ENCODE measurements at regions not wholly inside any gene's neighbourhood (a gene's known extent, or its start where the extent isn't known, plus 50 kb on each side); places are given as distances from the start of the nearest gene placed in this dataset.

DNA sequence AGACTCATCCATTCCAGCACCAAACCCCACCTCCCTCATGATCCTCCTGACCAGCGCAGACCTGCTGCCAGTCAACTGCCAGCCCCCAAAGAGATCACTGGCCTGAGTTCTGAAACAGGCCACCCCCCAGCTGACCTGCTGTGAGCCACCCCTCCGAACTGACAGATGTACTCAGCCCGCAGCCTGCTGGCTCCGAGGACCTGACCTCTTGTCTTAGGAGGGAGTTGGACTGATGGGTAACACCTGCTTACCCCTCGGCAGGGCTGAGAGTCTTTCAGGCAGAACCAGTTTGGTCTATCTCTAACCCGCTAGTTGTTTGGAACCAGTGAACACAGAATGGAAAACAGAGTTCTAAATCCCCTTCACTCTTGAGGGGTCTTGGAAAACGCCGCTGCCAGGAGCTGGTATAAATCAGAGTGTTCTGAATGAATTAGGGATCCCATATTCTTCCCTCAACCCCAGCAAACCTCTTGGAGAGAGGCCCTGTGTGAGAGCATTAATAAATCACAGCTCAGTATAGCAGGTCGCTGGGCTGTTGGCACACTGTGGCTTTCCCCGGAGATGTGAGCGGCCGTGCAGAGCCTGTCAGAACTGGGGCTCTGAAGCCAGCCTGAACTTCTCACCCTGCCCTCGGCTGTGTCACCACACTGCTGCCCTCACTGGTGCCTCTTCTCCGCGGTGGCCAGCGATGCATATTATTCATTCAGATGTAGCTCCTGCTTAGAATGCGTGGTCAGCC is 165.1 kb upstream of the NCAM1 start:
- Histone ChIP-seq H3K4me1 (ENCODE audit: control insufficient read depth, insufficient read depth, low read length) (no peaks in the 10 kb centered on the region), H3K9ac (ENCODE audit: low read length) (no peak overlapping the region), H3K4me3 (ENCODE audit: low read length) (no peak overlapping the region), H3K27me3 (ENCODE audit: control insufficient read depth, insufficient read depth, low read length) (no peaks in the 10 kb centered on the region), H3K36me3 (ENCODE audit: control insufficient read depth, insufficient read depth, low read length) (no peaks in the 10 kb centered on the region), H3K9me3 (ENCODE audit: control insufficient read depth, low read length) (no peaks in the 10 kb centered on the region)

DNA sequence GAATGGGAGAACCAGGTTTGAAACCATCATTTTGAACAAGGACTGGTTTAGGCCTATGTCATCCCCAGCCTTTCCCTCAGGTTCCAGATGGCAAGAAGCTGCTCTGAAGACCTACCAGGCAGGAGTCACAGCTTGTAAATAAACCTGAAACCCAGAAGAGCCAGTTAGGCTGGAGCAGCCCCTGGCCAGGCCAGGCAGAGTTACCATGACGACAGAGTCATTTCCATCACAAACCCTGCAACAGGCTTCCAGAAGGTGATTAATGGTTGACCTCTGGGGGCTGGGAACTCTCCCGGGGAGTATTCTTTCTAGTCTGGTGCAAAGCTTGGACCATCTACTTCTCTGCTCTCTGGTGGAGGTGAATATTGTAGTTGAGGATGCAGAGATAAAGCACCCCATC is 164.1 kb upstream of the NCAM1 start:
- Histone ChIP-seq H3K9me3 (ENCODE audit: control insufficient read depth, low read length) (no peaks in the 10 kb centered on the region), H3K27me3 (ENCODE audit: control insufficient read depth, insufficient read depth, low read length) (no peaks in the 10 kb centered on the region), H3K4me1 (ENCODE audit: control insufficient read depth, insufficient read depth, low read length) (no peaks in the 10 kb centered on the region), H3K4me3 (ENCODE audit: low read length) (no peak overlapping the region), H3K36me3 (ENCODE audit: control insufficient read depth, insufficient read depth, low read length) (no peaks in the 10 kb centered on the region), H3K9ac (ENCODE audit: low read length) (no peak overlapping the region)

DNA sequence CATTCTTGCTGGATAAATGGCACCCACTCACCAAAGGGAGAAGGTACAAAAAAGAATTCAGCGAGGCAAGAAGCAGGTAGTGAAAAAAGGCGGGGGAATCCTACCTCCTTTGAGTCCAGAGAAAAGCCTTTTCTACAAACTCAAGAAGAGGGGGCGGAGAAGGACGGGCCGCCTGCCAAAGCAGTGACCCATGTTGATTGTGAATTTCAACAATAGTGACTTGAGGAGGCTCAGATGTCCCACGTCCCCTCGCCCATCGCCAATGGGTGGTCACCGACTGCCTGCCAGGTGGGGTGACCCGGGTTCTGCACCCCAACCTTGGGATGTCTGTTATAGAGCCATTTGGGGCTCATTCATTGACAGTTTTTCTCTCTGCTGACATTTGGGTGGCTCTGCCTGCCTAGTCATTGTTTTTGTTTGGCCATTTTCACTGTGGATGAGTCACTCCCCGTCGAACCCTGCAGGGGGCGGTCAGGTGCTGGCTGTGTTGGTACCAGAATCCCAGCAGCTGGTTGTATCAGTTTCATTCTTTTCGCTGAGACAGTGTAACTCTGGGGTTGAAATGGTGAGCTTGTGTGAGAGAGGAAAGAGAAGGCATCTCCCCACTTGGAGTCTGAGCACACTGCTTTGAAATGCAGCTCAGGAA is 163.4 kb upstream of the NCAM1 start:
- no peaks in the 10 kb centered on the region for H3K36me3 ChIP-seq (ENCODE audit: control insufficient read depth, insufficient read depth, low read length)
- H3K27me3 ChIP-seq (ENCODE audit: control insufficient read depth, insufficient read depth, low read length): no peaks in the 10 kb centered on the region
- H3K4me3 ChIP-seq (ENCODE audit: low read length): no peak overlapping the region
- H3K4me1 ChIP-seq (ENCODE audit: control insufficient read depth, insufficient read depth, low read length): no peaks in the 10 kb centered on the region
- no peak overlapping the region for H3K9ac ChIP-seq (ENCODE audit: low read length)
- no peaks in the 10 kb centered on the region for H3K9me3 ChIP-seq (ENCODE audit: control insufficient read depth, low read length)

DNA sequence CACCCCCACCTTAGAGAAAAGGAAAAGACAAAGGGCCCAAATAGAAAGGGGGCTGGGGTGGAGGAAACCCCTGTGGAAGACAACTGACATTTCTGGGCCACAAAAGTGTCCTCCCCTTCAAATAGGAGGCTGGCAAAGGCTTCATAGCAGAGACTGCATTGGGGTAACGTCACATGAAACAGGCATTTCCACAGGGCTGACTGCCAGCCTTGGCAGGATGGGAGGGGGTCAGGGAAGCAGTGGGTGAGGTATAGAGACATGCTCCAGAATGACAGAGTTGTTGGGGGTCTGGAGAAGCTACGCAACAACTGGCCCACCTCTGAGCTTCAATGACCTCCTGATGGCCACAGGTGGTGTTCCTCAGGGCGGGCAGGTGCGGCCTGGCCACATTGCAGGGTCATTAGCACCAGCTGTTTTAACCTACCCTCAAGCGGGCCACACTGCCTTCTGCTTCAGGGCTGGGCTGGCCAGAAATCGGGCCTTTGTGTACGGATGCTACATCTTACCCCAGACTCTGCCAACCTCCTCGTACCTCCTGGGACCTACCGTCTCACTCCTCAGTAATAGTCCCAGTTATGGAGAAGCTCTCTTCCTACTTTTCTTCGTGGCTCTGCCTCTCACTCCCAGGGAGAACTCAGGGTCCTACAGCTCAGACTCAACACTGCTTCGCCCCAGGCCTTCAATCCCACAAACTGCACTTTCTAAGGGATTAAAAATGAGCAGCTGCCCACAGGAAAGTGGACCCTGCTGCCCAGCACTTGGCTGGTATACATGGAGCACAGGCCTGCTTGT is 160.0 kb upstream of the NCAM1 start:
- Histone ChIP-seq H3K9ac (ENCODE audit: low read length) (no peak overlapping the region), H3K4me1 (ENCODE audit: control insufficient read depth, insufficient read depth, low read length) (no peaks in the 10 kb centered on the region), H3K4me3 (ENCODE audit: low read length) (no peak overlapping the region), H3K27me3 (ENCODE audit: control insufficient read depth, insufficient read depth, low read length) (no peaks in the 10 kb centered on the region), H3K9me3 (ENCODE audit: control insufficient read depth, low read length) (no peaks in the 10 kb centered on the region), H3K36me3 (ENCODE audit: control insufficient read depth, insufficient read depth, low read length) (no peaks in the 10 kb centered on the region)

DNA sequence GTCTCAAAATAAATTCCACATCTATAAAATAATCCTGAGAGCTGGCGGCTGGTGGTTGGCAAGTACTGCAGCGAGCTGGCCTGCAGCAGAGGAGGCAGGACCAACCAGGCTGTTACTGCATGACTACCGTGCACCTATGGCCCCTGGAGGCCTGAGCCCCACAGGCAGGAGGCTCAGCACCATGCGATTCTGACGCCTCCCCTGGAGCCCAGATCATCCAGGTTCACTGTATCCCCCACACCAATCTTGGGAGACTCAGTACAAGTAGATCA is 159.5 kb upstream of the NCAM1 start:
- Histone ChIP-seq H3K36me3 (ENCODE audit: control insufficient read depth, insufficient read depth, low read length) (no peaks in the 10 kb centered on the region), H3K4me3 (ENCODE audit: low read length) (no peak overlapping the region), H3K27me3 (ENCODE audit: control insufficient read depth, insufficient read depth, low read length) (no peaks in the 10 kb centered on the region), H3K9me3 (ENCODE audit: control insufficient read depth, low read length) (no peaks in the 10 kb centered on the region), H3K4me1 (ENCODE audit: control insufficient read depth, insufficient read depth, low read length) (no peaks in the 10 kb centered on the region), H3K9ac (ENCODE audit: low read length) (no peak overlapping the region)

DNA sequence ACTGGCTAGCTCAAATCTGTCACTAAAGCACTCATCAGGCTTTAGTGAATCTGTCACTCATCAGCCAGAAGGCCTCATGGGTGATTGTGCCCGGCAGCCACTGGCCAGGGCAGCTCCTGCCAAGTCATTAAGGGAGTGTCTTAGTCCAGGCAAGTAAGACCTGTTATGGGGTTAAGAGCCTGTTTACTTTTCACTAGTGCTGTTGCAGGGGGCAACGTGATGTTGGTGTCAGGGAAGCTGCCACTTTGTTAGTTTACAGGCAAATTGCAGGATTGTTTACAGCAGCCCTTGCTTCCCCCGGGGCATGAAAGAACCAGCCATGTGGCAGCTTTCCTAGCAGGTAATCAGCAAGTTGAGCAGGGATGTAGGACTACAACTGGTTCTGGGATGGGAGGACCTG is 155.6 kb upstream of the NCAM1 start:
- no peaks in the 10 kb centered on the region for H3K4me1 ChIP-seq (ENCODE audit: control insufficient read depth, insufficient read depth, low read length)
- H3K36me3 ChIP-seq (ENCODE audit: control insufficient read depth, insufficient read depth, low read length): no peaks in the 10 kb centered on the region
- H3K4me3 ChIP-seq (ENCODE audit: low read length): no peak overlapping the region
- H3K9ac ChIP-seq (ENCODE audit: low read length): no peak overlapping the region
- H3K27me3 ChIP-seq (ENCODE audit: control insufficient read depth, insufficient read depth, low read length): no peaks in the 10 kb centered on the region
- no peaks in the 10 kb centered on the region for H3K9me3 ChIP-seq (ENCODE audit: control insufficient read depth, low read length)

DNA sequence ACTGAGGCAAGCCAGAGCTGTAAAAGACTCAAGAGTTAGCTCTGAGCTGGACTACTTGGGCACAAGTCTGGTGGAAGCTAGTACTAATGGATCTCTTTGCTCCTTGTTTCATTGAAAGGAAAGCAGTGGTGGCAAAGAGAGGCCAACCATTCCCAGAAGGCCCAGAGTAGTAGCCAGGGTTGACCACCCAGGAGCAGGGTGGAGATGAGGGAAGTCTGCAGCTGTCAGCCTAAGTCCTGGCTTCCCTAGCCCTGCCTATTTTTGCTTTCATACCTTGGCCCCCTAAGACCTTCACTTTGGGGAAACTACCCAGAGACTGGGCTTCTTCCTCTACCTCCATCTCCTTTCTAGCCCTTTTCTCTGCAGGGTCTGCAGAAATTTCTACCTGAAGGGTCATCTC is 155.0 kb upstream of the NCAM1 start:
- Histone ChIP-seq H3K4me1 (ENCODE audit: control insufficient read depth, insufficient read depth, low read length) (no peaks in the 10 kb centered on the region), H3K9ac (ENCODE audit: low read length) (no peak overlapping the region), H3K27me3 (ENCODE audit: control insufficient read depth, insufficient read depth, low read length) (no peaks in the 10 kb centered on the region), H3K36me3 (ENCODE audit: control insufficient read depth, insufficient read depth, low read length) (no peaks in the 10 kb centered on the region), H3K9me3 (ENCODE audit: control insufficient read depth, low read length) (no peaks in the 10 kb centered on the region), H3K4me3 (ENCODE audit: low read length) (no peak overlapping the region)

DNA sequence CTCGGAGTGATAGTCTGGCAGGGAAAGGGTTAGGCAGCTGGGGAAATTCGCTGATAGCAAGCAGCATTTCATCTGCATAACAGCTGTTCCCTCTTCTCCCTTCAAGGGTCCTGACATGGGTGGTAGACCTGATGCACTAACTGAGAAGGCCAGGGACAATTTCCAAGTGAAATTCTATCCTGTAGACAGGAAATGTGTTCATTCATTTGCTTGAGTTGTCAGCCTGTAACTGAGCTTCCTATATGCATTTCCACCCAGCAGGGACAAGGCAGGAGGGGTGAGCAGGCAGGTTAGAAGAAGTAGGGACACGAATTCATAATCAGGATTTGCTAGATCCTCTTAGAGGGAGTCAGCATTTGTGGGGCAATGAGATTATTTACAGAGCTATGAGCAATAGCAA is 154.3 kb upstream of the NCAM1 start:
- H3K9me3 ChIP-seq (ENCODE audit: control insufficient read depth, low read length): no peaks in the 10 kb centered on the region
- no peak overlapping the region for H3K9ac ChIP-seq (ENCODE audit: low read length)
- no peaks in the 10 kb centered on the region for H3K27me3 ChIP-seq (ENCODE audit: control insufficient read depth, insufficient read depth, low read length)
- H3K36me3 ChIP-seq (ENCODE audit: control insufficient read depth, insufficient read depth, low read length): no peaks in the 10 kb centered on the region
- H3K4me1 ChIP-seq (ENCODE audit: control insufficient read depth, insufficient read depth, low read length): no peaks in the 10 kb centered on the region
- no peak overlapping the region for H3K4me3 ChIP-seq (ENCODE audit: low read length)

DNA sequence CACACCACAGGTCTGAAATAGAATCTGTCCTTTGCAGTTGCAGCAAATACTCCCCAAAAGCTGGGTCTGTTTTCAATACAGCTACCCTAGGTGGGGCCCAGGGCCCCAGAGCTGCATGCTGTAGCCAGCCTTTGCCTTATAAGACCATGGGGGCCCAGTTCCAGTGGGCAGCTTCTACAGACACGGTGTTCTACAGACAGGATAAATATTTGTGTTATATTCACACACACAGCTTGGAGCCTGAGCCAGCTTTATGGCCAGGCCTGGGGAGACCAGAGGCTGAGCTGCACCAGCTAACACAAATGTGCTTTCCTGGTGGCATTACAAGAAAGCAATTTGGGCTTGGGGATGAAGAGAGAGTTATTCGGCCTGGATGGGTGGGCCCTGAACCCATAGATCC is 151.8 kb upstream of the NCAM1 start:
- no peaks in the 10 kb centered on the region for H3K27me3 ChIP-seq (ENCODE audit: control insufficient read depth, insufficient read depth, low read length)
- no peak overlapping the region for H3K9ac ChIP-seq (ENCODE audit: low read length)
- H3K4me1 ChIP-seq (ENCODE audit: control insufficient read depth, insufficient read depth, low read length): no peaks in the 10 kb centered on the region

DNA sequence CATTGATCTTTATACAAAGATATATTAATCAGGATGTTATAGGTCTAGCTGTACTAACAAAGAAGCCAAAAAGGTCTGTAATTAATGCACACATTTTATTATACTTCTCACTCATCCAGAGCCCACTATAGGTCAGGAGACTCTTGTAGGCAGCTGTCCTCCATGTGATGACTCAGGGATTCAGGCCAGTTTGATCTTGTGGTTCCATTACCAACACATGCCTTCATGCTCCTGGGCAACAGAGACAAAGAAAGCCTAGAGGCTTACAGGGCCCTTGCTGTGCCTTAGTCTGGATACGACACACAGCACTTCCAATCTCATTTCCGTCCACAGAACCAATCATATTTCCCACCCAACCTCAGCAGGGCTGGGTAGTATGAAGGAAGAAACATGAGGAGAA is 150.3 kb upstream of the NCAM1 start:
- Histone ChIP-seq H3K9me3 (ENCODE audit: control insufficient read depth, low read length) (no peaks in the 10 kb centered on the region), H3K4me1 (ENCODE audit: control insufficient read depth, insufficient read depth, low read length) (no peaks in the 10 kb centered on the region), H3K36me3 (ENCODE audit: control insufficient read depth, insufficient read depth, low read length) (no peaks in the 10 kb centered on the region), H3K9ac (ENCODE audit: low read length) (no peak overlapping the region), H3K27me3 (ENCODE audit: control insufficient read depth, insufficient read depth, low read length) (no peaks in the 10 kb centered on the region), H3K4me3 (ENCODE audit: low read length) (no peak overlapping the region)

More for the DNA sequence above, 151.8 kb upstream of the NCAM1 start:
- no peak overlapping the region for H3K4me3 ChIP-seq (ENCODE audit: low read length)
- no peaks in the 10 kb centered on the region for H3K36me3 ChIP-seq (ENCODE audit: control insufficient read depth, insufficient read depth, low read length)
- H3K9me3 ChIP-seq (ENCODE audit: control insufficient read depth, low read length): no peaks in the 10 kb centered on the region

DNA sequence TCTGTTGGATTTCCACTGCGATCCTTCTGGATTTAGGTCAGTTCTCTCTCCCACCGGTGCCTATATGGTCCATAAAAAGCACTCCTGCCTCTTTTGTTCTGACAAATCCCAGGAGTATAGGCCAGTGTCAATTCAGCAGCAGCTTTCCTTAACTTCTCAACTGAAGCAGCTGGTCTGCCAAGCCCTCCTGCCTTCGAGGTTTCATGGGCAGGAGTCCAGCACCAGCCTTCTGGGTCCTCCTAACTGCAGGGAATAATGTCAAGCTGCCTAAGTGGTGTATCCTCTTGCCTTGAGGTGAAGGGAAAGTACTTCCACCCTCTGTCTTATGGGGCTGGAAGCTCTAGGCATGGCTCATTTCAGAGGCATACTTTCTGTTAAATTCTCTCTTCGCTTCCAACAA is 149.4 kb upstream of the NCAM1 start:
- H3K36me3 ChIP-seq (ENCODE audit: control insufficient read depth, insufficient read depth, low read length): no peaks in the 10 kb centered on the region
- H3K9me3 ChIP-seq (ENCODE audit: control insufficient read depth, low read length): no peaks in the 10 kb centered on the region
- no peak overlapping the region for H3K9ac ChIP-seq (ENCODE audit: low read length)
- no peaks in the 10 kb centered on the region for H3K4me1 ChIP-seq (ENCODE audit: control insufficient read depth, insufficient read depth, low read length)
- no peaks in the 10 kb centered on the region for H3K27me3 ChIP-seq (ENCODE audit: control insufficient read depth, insufficient read depth, low read length)
- H3K4me3 ChIP-seq (ENCODE audit: low read length): no peak overlapping the region

DNA sequence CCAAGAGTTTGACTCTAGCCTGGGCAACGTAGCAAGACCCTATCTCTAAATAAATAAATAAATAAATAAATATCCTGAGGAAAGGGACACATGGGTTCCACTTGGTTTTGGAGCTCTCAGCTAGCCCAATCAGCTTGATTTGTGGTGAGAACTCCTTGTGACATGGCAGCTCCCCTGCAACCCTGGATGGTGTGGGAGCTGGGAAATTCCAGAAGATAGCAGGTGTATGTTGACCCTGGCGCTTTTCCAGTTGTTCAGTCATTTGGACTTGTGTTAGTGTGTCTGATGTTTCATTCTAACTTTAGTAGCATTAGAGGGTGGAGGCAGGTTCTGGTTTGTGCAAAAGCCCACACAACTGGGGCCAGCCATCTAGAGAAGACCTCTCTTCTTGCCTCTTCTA is 148.5 kb upstream of the NCAM1 start:
- Histone ChIP-seq H3K4me3 (ENCODE audit: low read length) (no peak overlapping the region), H3K27me3 (ENCODE audit: control insufficient read depth, insufficient read depth, low read length) (no peaks in the 10 kb centered on the region), H3K9me3 (ENCODE audit: control insufficient read depth, low read length) (no peaks in the 10 kb centered on the region)

More for the DNA sequence above, 148.5 kb upstream of the NCAM1 start:
- H3K9ac ChIP-seq (ENCODE audit: low read length): no peak overlapping the region
- H3K4me1 ChIP-seq (ENCODE audit: control insufficient read depth, insufficient read depth, low read length): no peaks in the 10 kb centered on the region
- H3K36me3 ChIP-seq (ENCODE audit: control insufficient read depth, insufficient read depth, low read length): no peaks in the 10 kb centered on the region

All from mucosa of stomach (tissue), 1 donor.